ENCODE measurements at regions not wholly inside any gene's neighbourhood (a gene's known extent, or its start where the extent isn't known, plus 50 kb on each side); places are given as distances from the start of the nearest gene placed in this dataset.

DNA sequence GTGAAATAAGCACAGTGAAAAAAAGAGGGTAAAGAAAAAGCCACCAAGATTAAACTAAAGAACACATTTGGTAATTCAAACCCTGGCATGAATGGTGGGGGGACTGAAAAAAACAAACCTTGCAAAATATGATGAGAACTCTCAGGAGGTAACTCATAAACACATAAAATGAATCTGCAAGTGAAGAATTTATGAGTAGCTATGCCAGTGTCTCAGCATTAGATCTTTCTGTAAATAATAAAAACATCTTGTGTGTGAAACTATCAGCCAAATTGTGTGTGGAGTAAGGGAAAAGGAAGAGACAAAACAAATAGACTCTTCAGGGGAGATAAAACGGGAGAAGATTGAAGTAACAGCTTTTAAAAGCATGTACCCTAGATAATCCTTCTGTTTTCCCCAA lies 129.6 kb upstream of the SPEF2 start:
- no peak overlapping the region for H4K8ac ChIP-seq (ENCODE audit: extremely low read depth, insufficient read depth, low read length)
- H2BK12ac ChIP-seq (ENCODE audit: low read depth, low read length) = no peak overlapping the region
- no peak overlapping the region for H2BK120ac ChIP-seq (replicated peaks; ENCODE audit: low read depth, low read length)
- H3K4me1 ChIP-seq (replicated peaks in 1 of 4; ENCODE audit: control insufficient read depth in 3 of 4, insufficient read depth in 4 of 4, low read length in 3 of 4) = peaks cover 0 to 2% (median 1%) of the 10 kb centered on the region in 4 experiments; a peak in 1 of 7 replicates
- no peak overlapping the region for H3K23ac ChIP-seq (ENCODE audit: insufficient read length)
- H4K20me1 ChIP-seq (replicated peaks in 1 of 2; ENCODE audit: control insufficient read depth in 1 of 2, insufficient read depth in 2 of 2, low read length in 2 of 2) = no peaks in the 10 kb centered on the region
- H3K4me2 ChIP-seq (ENCODE audit: insufficient read depth in 1 of 2, low read depth in 2 of 2, low read length in 2 of 2) = no peak overlapping the region
- POLR2A ChIA-PET (ENCODE audit: partially characterized antibody) = no interaction called here
- no peaks in the 10 kb centered on the region for H3K79me2 ChIP-seq (ENCODE audit: control insufficient read depth in 1 of 2, insufficient read depth in 2 of 2, low read length in 2 of 2)
- H2AFZ ChIP-seq (ENCODE audit: low read length) = peak overlapping the region; percentile 94; the same call in 1 of the 2 replicates
- H3K9me3 ChIP-seq (ENCODE audit: insufficient read depth in 2 of 2, low read depth in 1 of 2, low read length in 1 of 2) = no peaks in the 10 kb centered on the region
- H3K4me3 ChIP-seq (ENCODE audit: extremely low read depth in 1 of 4, insufficient read depth in 2 of 4, low read depth in 3 of 4, low read length in 4 of 4) = no peak overlapping the region
- DNase-seq (ENCODE audit: low read depth in 1 of 2, low spot score in 2 of 2) = no peak
- no peak overlapping the region for H4K5ac ChIP-seq (ENCODE audit: insufficient read length, low read depth, low read length)
- no peak overlapping the region for H2BK20ac ChIP-seq (ENCODE audit: low read length)
- no peak overlapping the region for H3K18ac ChIP-seq (ENCODE audit: extremely low read depth, low read length)
- no peak overlapping the region for H3K14ac ChIP-seq (ENCODE audit: insufficient read length)
- H2AK5ac ChIP-seq (ENCODE audit: low read depth, low read length) = no peak overlapping the region
- no peak overlapping the region for H2BK15ac ChIP-seq (ENCODE audit: low read length)
- H4K91ac ChIP-seq (replicated peaks; ENCODE audit: insufficient read length, low read length) = no peak overlapping the region
- no peak overlapping the region for H3K9ac ChIP-seq (replicated peaks in 1 of 4; ENCODE audit: extremely low read depth in 1 of 4, low read depth in 3 of 4, low read length in 3 of 4)
- no peaks in the 10 kb centered on the region for H3K79me1 ChIP-seq (ENCODE audit: low read depth, low read length)
- H3K27me3 ChIP-seq (replicated peaks in 1 of 4; ENCODE audit: control insufficient read depth in 3 of 4, extremely low read depth in 1 of 4, insufficient read depth in 3 of 4, low read length in 3 of 4) = no peaks in the 10 kb centered on the region
- no peak overlapping the region for H3K4ac ChIP-seq (replicated peaks; ENCODE audit: insufficient read length, low read depth, low read length)
- H2BK5ac ChIP-seq (ENCODE audit: low read depth, low read length) = no peak overlapping the region
- TF ChIP-seq KDM5A (IDR thresholded peaks at IDR 0.05; ENCODE audit: low read length) = no peak
- no peak for TF ChIP-seq CEBPB (IDR thresholded peaks at IDR 0.05; ENCODE audit: low read depth, low read length)
- TF ChIP-seq RXRA (IDR thresholded peaks at IDR 0.05; ENCODE audit: insufficient read depth, low read depth, low read length) = no peak
- no peak for TF ChIP-seq CBX8 (IDR thresholded peaks at IDR 0.05; ENCODE audit: borderline replicate concordance, low read depth, low read length)
- TF ChIP-seq NRF1 (IDR thresholded peaks at IDR 0.05; ENCODE audit: low read depth, low read length) = no peak
- no peak for TF ChIP-seq POLR2AphosphoS5 (IDR thresholded peaks at IDR 0.05; ENCODE audit: low read depth, low read length)
- TF ChIP-seq EP300 (IDR thresholded peaks at IDR 0.05; ENCODE audit: borderline replicate concordance in 1 of 2, low read depth in 2 of 2, low read length in 2 of 2) = no peak
- TF ChIP-seq ASH2L (IDR thresholded peaks at IDR 0.05; ENCODE audit: low read length) = no peak
- 75% methylated on average over 1 of the region's 1 CpG; no CpG with 5 or more reads in 1 of the 2 experiments for WGBS, 2 experiments (ENCODE audit: extremely low coverage in 1 of 2, insufficient coverage in 1 of 2, insufficient read length in 1 of 2, insufficient replicate concordance in 2 of 2, low coverage in 1 of 2, low lambda C conversion rate in 2 of 2, missing lambda C conversion rate in 1 of 2)
- FAIRE-seq = no peak
- H3K56ac ChIP-seq (replicated peaks; ENCODE audit: insufficient read length, low read depth, low read length) = no peak overlapping the region
- no peaks in the 10 kb centered on the region for H3K36me3 ChIP-seq (ENCODE audit: control insufficient read depth in 2 of 4, insufficient read depth in 4 of 4, low read length in 3 of 4)
- H3K27ac ChIP-seq (ENCODE audit: low read depth, low read length) = no peak overlapping the region
- H3K23me2 ChIP-seq (ENCODE audit: low read depth, low read length) = no peaks in the 10 kb centered on the region
- CTCF ChIA-PET (ENCODE audit: partially characterized antibody) = no interaction called here

Measured in H1 (cell line).